ENCODE measurements at regions not wholly inside any gene's neighbourhood (a gene's known extent, or its start where the extent isn't known, plus 50 kb on each side); places are given as distances from the start of the nearest gene placed in this dataset.

- TF ChIP-seq CTCF (conservative IDR thresholded peaks at IDR 0.05; ENCODE audit: low read depth, low read length), result no peak
- no peak overlapping the region for H3K4me3 ChIP-seq (ENCODE audit: low read depth, low read length)
- no peak for DNase-seq (ENCODE audit: low read depth)
Observed at GRCh38 chr4:126558596-126558995, 1074.2 kb upstream of the INTU start.

- no peak for TF ChIP-seq CTCF (conservative IDR thresholded peaks at IDR 0.05; ENCODE audit: low read depth, low read length)
- H3K4me3 ChIP-seq (ENCODE audit: low read depth, low read length), result no peak overlapping the region
- DNase-seq (ENCODE audit: low read depth), result no peak
Observed at GRCh38 chr4:126559961-126560360, 1072.8 kb upstream of the INTU start.

GRCh38 chr4:126560794-126561193 lies 1072.0 kb upstream of the INTU start:
- TF ChIP-seq CTCF (conservative IDR thresholded peaks at IDR 0.05; ENCODE audit: low read depth, low read length), result no peak
- no peak for DNase-seq (ENCODE audit: low read depth)
- no peak overlapping the region for H3K4me3 ChIP-seq (ENCODE audit: low read depth, low read length)

- no peak for DNase-seq (ENCODE audit: low read depth)
- TF ChIP-seq CTCF (conservative IDR thresholded peaks at IDR 0.05; ENCODE audit: low read depth, low read length), result no peak
Observed at GRCh38 chr4:126563389-126563788, 1069.4 kb upstream of the INTU start.

GRCh38 chr4:126564283-126564854 lies 1068.4 kb upstream of the INTU start:
- no peak overlapping the region for H3K4me3 ChIP-seq (ENCODE audit: low read depth, low read length)
- TF ChIP-seq CTCF (conservative IDR thresholded peaks at IDR 0.05; ENCODE audit: low read depth, low read length), result no peak
- DNase-seq (ENCODE audit: low read depth), result no peak

More at GRCh38 chr4:126563389-126563788, 1069.4 kb upstream of the INTU start:
- no peak overlapping the region for H3K4me3 ChIP-seq (ENCODE audit: low read depth, low read length)

GRCh38 chr4:126568652-126569570 lies 1063.8 kb upstream of the INTU start:
- DNase-seq (ENCODE audit: low read depth), result no peak
- H3K4me3 ChIP-seq (ENCODE audit: low read depth, low read length), result no peak overlapping the region
- TF ChIP-seq CTCF (conservative IDR thresholded peaks at IDR 0.05; ENCODE audit: low read depth, low read length), result no peak
